B cell (primary cell): ENCODE measurements at regions not wholly inside any gene's neighbourhood (a gene's known extent, or its start where the extent isn't known, plus 50 kb on each side); places are given as distances from the start of the nearest gene placed in this dataset.

ENCODE experiments used
- ATAC-seq: fragments of 200-7000 bp; cut with Tn5 transposase; one replicate; pipeline ENCODE4 v1.10.0; 2021; ENCODE audit warnings: low read depth, mild to moderate bottlenecking, moderate number of reproducible peaks, moderate library complexity
- CTCF ChIA-PET: fragments of 350-600 bp; sonication (Branson Sonifier 250); formaldehyde crosslinking; loops from one replicate; lab custom pipeline; 2021; ENCODE audit warnings: antibody characterized with exemption, inconsistent platforms; lab: Charles Lee
- POLR2A ChIA-PET: fragments of 350-600 bp; sonication (Branson Sonifier 250); formaldehyde crosslinking; loops from one replicate; lab custom pipeline; 2021; ENCODE audit warnings: antibody characterized with exemption; lab: Charles Lee
- DNase-seq: peaks from one replicate; pipeline ENCODE4 v3.0.0; 2013
- H2AFZ ChIP-seq: 2 replicates; pipeline ENCODE4 v1.6.1; 2012; ENCODE audit warnings: mild to moderate bottlenecking, low read depth, low read length; ENCODE audit not compliant: insufficient read depth, poor library complexity, severe bottlenecking
- H3K27ac ChIP-seq, 2 donors: 1 replicate in 1 of 2; 2 replicates in 1 of 2; pipeline ENCODE4 v1.5.1; 2012 to 2013; ENCODE audit warnings: low read length in 2 of 2, mild to moderate bottlenecking in 2 of 2, moderate library complexity in 1 of 2
- H3K27me3 ChIP-seq, 4 experiments: fragments of 200-600 bp in 1 of 4; sonication (generic) in 1 of 4; replicated peaks in 1 of 4; 1 replicate in 2 of 4; 2 replicates in 2 of 4; pipeline versions ENCODE4 v1.6.1 to v1.7.0; 2013 to 2016; ENCODE audit warnings: low read length in 3 of 4, mild to moderate bottlenecking in 2 of 4, mixed read lengths in 1 of 4, moderate library complexity in 1 of 4; ENCODE audit not compliant: insufficient read depth in 4 of 4, control insufficient read depth in 3 of 4; ENCODE audit errors: control extremely low read depth in 1 of 4
- H3K36me3 ChIP-seq, 2 experiments: replicated peaks in 1 of 2; 1 replicate in 1 of 2; 2 replicates in 1 of 2; pipeline versions ENCODE4 v1.6.1 to v1.7.1; 2013; ENCODE audit warnings: low read length in 1 of 2; ENCODE audit not compliant: insufficient read depth in 2 of 2, control insufficient read depth in 1 of 2; ENCODE audit errors: control extremely low read depth in 1 of 2, extremely low read depth in 1 of 2
- H3K4me1 ChIP-seq, 2 donors: fragments of 200-600 bp in 1 of 2; sonication (generic) in 1 of 2; 1 replicate in 1 of 2; 2 replicates in 1 of 2; pipeline versions ENCODE4 v1.5.1 to v1.6.1; 2013 to 2017; ENCODE audit warnings: low read length in 2 of 2; ENCODE audit not compliant: control insufficient read depth in 2 of 2, insufficient read depth in 2 of 2
- H3K4me2 ChIP-seq: replicated peaks from 2 replicates; pipeline ENCODE3; 2012; ENCODE audit warnings: mild to moderate bottlenecking, low read depth, low read length; ENCODE audit not compliant: poor library complexity, severe bottlenecking
- H3K4me3 ChIP-seq, 5 experiments: fragments of 200-600 bp in 1 of 5; sonication (generic) in 1 of 5; 1 replicate in 3 of 5; 2 replicates in 2 of 5; pipeline versions ENCODE4 v1.5.1 to v1.7.0; 2011 to 2016; ENCODE audit warnings: low read length in 4 of 5, mild to moderate bottlenecking in 4 of 5, low read depth in 2 of 5, control low read depth in 1 of 5, moderate library complexity in 1 of 5; ENCODE audit not compliant: insufficient read depth in 1 of 5; ENCODE audit errors: control extremely low read depth in 1 of 5, extremely low read depth in 1 of 5
- H3K79me2 ChIP-seq: fragments of 200-600 bp; sonication (generic); one replicate; pipeline ENCODE4 v1.6.0; 2016; ENCODE audit warnings: low read length; ENCODE audit not compliant: control insufficient read depth, insufficient read depth
- H3K9ac ChIP-seq: fragments of 200-600 bp; sonication (generic); 2 replicates; pipeline ENCODE4 v1.6.1; 2017; ENCODE audit warnings: mild to moderate bottlenecking, low read length, moderate library complexity
- H3K9me3 ChIP-seq, 3 donors: one replicate each; pipeline versions ENCODE4 v1.6.1 to v1.7.1; 2013; ENCODE audit warnings: low read length in 2 of 3; ENCODE audit not compliant: control insufficient read depth in 2 of 3, insufficient read depth in 1 of 3; ENCODE audit errors: control extremely low read depth in 1 of 3
- H4K20me1 ChIP-seq: 2 replicates; pipeline ENCODE4 v1.6.0; 2012; ENCODE audit warnings: mild to moderate bottlenecking, low read length; ENCODE audit not compliant: insufficient read depth, control insufficient read depth, poor library complexity, severe bottlenecking
- H3K27ac Mint-ChIP-seq: one replicate; pipeline ENCODE4 v1.8.0; 2021; ENCODE audit warnings: mixed read lengths
- H3K27me3 Mint-ChIP-seq: one replicate; pipeline ENCODE4 v1.8.0; 2021; ENCODE audit warnings: mixed read lengths
- H3K4me1 Mint-ChIP-seq: one replicate; pipeline ENCODE4 v1.8.0; 2021; ENCODE audit warnings: mixed read lengths
- H3K4me3 Mint-ChIP-seq: one replicate; pipeline ENCODE4 v1.8.0; 2021; ENCODE audit warnings: mixed read lengths
- H3K9me3 Mint-ChIP-seq: one replicate; pipeline ENCODE4 v1.8.0; 2022; ENCODE audit warnings: mixed read lengths; ENCODE audit not compliant: insufficient read depth
- CTCF ChIP-seq: fragments of 200-600 bp; IDR thresholded peaks from one replicate; pipeline ENCODE4 v1.8.0; 2022; ENCODE audit warnings: antibody characterized with exemption, mild to moderate bottlenecking
- EZH2 ChIP-seq: IDR thresholded peaks from 2 replicates; pipeline ENCODE4 v1.6.1; 2012; ENCODE audit warnings: borderline replicate concordance, low read depth, mild to moderate bottlenecking, moderate library complexity, low read length; ENCODE audit not compliant: insufficient read depth, poor library complexity, severe bottlenecking
- WGBS: methylation state at CpG from one replicate; pipeline ENCODE4 v1.1.5; 2013; ENCODE audit warnings: missing lambda C conversion rate; ENCODE audit not compliant: insufficient coverage; 5-methylcytosine and 5-hydroxymethylcytosine counted together
- intact Hi-C: fragments of 100-400 bp; cut with micrococcal nuclease; formaldehyde crosslinking; loops from one replicate; pipeline ENCODE4 v1.10.0; 2022

GRCh38 chr3:31027914-31028313 lies 133.5 kb upstream of the GADL1 start:
- Histone ChIP-seq H3K9ac (no peak overlapping the region), H3K4me2 (no peak overlapping the region), H3K4me3 (no peak overlapping the region), H3K27ac (no peak overlapping the region), H3K27me3 (peaks cover 0 to 3% (median 0%) of the 10 kb centered on the region in 4 experiments), H3K79me2 (no peaks in the 10 kb centered on the region), H2AFZ (no peak overlapping the region), H3K36me3 (no peaks in the 10 kb centered on the region), H3K9me3 (peaks cover 0 to 7% (median 2%) of the 10 kb centered on the region in 3 donors), H3K4me1 (no peaks in the 10 kb centered on the region), H4K20me1 (no peaks in the 10 kb centered on the region)
- Mint-ChIP-seq H3K9me3 (peaks cover 2% of the 10 kb centered on the region), H3K27ac (no peak overlapping the region), H3K27me3 (no peaks in the 10 kb centered on the region), H3K4me3 (no peak overlapping the region), H3K4me1 (no peaks in the 10 kb centered on the region)
- WGBS: no CpG with 5 or more reads among the region's 2 CpGs
- CTCF ChIA-PET: no interaction called here
- POLR2A ChIA-PET: no interaction called here
- no peak for ATAC-seq
- TF ChIP-seq EZH2 (no peak), CTCF (no peak)
- DNase-seq: no peak
- intact Hi-C loops: no loop called here

GRCh38 chr3:31028766-31029165 lies 134.3 kb upstream of the GADL1 start:
- Mint-ChIP-seq H3K4me1 (no peaks in the 10 kb centered on the region), H3K27ac (no peak overlapping the region), H3K27me3 (no peaks in the 10 kb centered on the region), H3K4me3 (no peak overlapping the region), H3K9me3 (peaks cover 2% of the 10 kb centered on the region)
- ChIA-PET POLR2A (no interaction called here), CTCF (no interaction called here)
- TF ChIP-seq CTCF (no peak), EZH2 (no peak)
- Histone ChIP-seq H3K4me2 (no peak overlapping the region), H3K9me3 (peaks cover 0 to 7% (median 2%) of the 10 kb centered on the region in 3 donors), H3K4me3 (no peak overlapping the region), H4K20me1 (no peaks in the 10 kb centered on the region), H3K9ac (no peak overlapping the region), H3K4me1 (no peaks in the 10 kb centered on the region), H3K36me3 (no peaks in the 10 kb centered on the region), H3K27me3 (peaks cover 0 to 3% (median 0%) of the 10 kb centered on the region in 4 experiments), H3K27ac (no peak overlapping the region), H2AFZ (no peak overlapping the region), H3K79me2 (no peaks in the 10 kb centered on the region)
- ATAC-seq: no peak
- DNase-seq: no peak
- WGBS: no CpG with 5 or more reads among the region's 1 CpG
- intact Hi-C loops: no loop called here
